GM23248 (cell line): ENCODE measurements at regions not wholly inside any gene's neighbourhood (a gene's known extent, or its start where the extent isn't known, plus 50 kb on each side); places are given as distances from the start of the nearest gene placed in this dataset.
A peak's percentile ranks its signal among the peaks of the same experiment; 100 is the strongest.

Experiments
- DNase-seq: peaks from one replicate; pipeline ENCODE4 v3.0.0-alpha.2; 2015
- H2AFZ ChIP-seq: fragments of 200-600 bp; sonication (generic); 2 replicates; pipeline ENCODE4 v1.6.1; 2016; ENCODE audit warnings: antibody characterized with exemption
- H3F3A ChIP-seq: fragments of 200-600 bp; sonication (generic); 2 replicates; pipeline ENCODE4 v1.6.1; 2016; ENCODE audit warnings: mild to moderate bottlenecking, antibody characterized with exemption, mixed run types; ENCODE audit not compliant: insufficient read depth
- H3K27ac ChIP-seq: fragments of 200-600 bp; sonication (generic); 2 replicates; pipeline ENCODE4 v1.5.1; 2016; ENCODE audit warnings: mild to moderate bottlenecking
- H3K27me3 ChIP-seq: fragments of 200-600 bp; sonication (generic); replicated peaks from 2 replicates; pipeline ENCODE4 v1.6.1; 2016; ENCODE audit warnings: mild to moderate bottlenecking; ENCODE audit not compliant: insufficient read depth
- H3K36me3 ChIP-seq: fragments of 200-600 bp; sonication (generic); 2 replicates; pipeline ENCODE4 v1.6.1; 2016; ENCODE audit warnings: low read depth, mild to moderate bottlenecking
- H3K4me1 ChIP-seq: fragments of 200-600 bp; sonication (generic); 2 replicates; pipeline ENCODE4 v1.6.1; 2016; ENCODE audit warnings: mild to moderate bottlenecking; ENCODE audit not compliant: insufficient read depth
- H3K4me2 ChIP-seq: fragments of 200-600 bp; sonication (generic); one replicate; pipeline ENCODE4 v1.6.1; 2016; ENCODE audit warnings: mild to moderate bottlenecking; ENCODE audit not compliant: unreplicated experiment
- H3K4me3 ChIP-seq: fragments of 200-600 bp; sonication (generic); 2 replicates; pipeline ENCODE4 v1.5.1; 2016; ENCODE audit warnings: mild to moderate bottlenecking
- H3K79me2 ChIP-seq: fragments of 200-600 bp; sonication (generic); 2 replicates; pipeline ENCODE4 v1.6.1; 2016; ENCODE audit warnings: mild to moderate bottlenecking; ENCODE audit not compliant: insufficient read depth
- H3K9ac ChIP-seq: fragments of 200-600 bp; sonication (generic); 2 replicates; pipeline ENCODE4 v1.6.1; 2016; ENCODE audit warnings: mild to moderate bottlenecking
- H3K9me2 ChIP-seq: fragments of 200-600 bp; sonication (generic); 2 replicates; pipeline ENCODE4 v1.6.1; 2016; ENCODE audit warnings: mixed run types, mild to moderate bottlenecking, moderate library complexity; ENCODE audit not compliant: insufficient read depth
- H3K9me3 ChIP-seq: fragments of 200-600 bp; sonication (generic); one replicate; pipeline ENCODE4 v1.6.1; 2017; ENCODE audit warnings: low read depth
- H4K20me1 ChIP-seq: fragments of 200-600 bp; sonication (generic); 2 replicates; pipeline ENCODE4 v1.6.0; 2016; ENCODE audit not compliant: insufficient read depth
- EZH2 ChIP-seq: fragments of 200-600 bp; sonication (generic); IDR thresholded peaks from 2 replicates; pipeline ENCODE4 v1.6.1; 2018; ENCODE audit warnings: antibody characterized with exemption, mild to moderate bottlenecking; ENCODE audit not compliant: insufficient read depth, poor library complexity, severe bottlenecking
- EZH2phosphoT487 ChIP-seq: fragments of 200-600 bp; sonication (generic); IDR thresholded peaks from 2 replicates; pipeline ENCODE4 v1.6.1; 2018; ENCODE audit warnings: antibody characterized with exemption, moderate library complexity, mild to moderate bottlenecking, low read depth; ENCODE audit not compliant: insufficient read depth
- WGBS, 2 experiments: methylation state at CpG; one replicate each; pipeline ENCODE4 v1.1.6; 2015 to 2017; ENCODE audit warnings: low lambda C conversion rate in 2 of 2, low coverage in 1 of 2; ENCODE audit errors: missing lambda C conversion rate in 2 of 2; 5-methylcytosine and 5-hydroxymethylcytosine counted together
- in situ Hi-C: fragments of 300-500 bp; cut with MboI; formaldehyde crosslinking; loops from 2 replicates; pipeline ENCODE4 v1.15.0; 2020

GRCh38 chr2:54394392-54394791 lies 61.7 kb upstream of the SPTBN1 start:
- no peak overlapping the region for H3K27ac ChIP-seq
- no peaks in the 10 kb centered on the region for H3F3A ChIP-seq
- DNase-seq, result no peak
- no peaks in the 10 kb centered on the region for H3K27me3 ChIP-seq
- no peak overlapping the region for H3K9ac ChIP-seq
- H3K4me2 ChIP-seq, result no peak overlapping the region
- H4K20me1 ChIP-seq, result no peaks in the 10 kb centered on the region
- no peak overlapping the region for H2AFZ ChIP-seq
- no peaks in the 10 kb centered on the region for H3K9me2 ChIP-seq
- TF ChIP-seq EZH2phosphoT487 (no peak), EZH2 (no peak)
- H3K9me3 ChIP-seq, result no peaks in the 10 kb centered on the region
- in situ Hi-C loops, result no loop called here
- no peaks in the 10 kb centered on the region for H3K4me1 ChIP-seq
- 78 to 83% methylated on average over 5 of the region's 5 CpGs for WGBS, 2 experiments
- no peaks in the 10 kb centered on the region for H3K79me2 ChIP-seq
- no peaks in the 10 kb centered on the region for H3K36me3 ChIP-seq
- no peak overlapping the region for H3K4me3 ChIP-seq

GRCh38 chr2:54396107-54396506 lies 60.0 kb upstream of the SPTBN1 start:
- in situ Hi-C loops, result no loop called here
- Histone ChIP-seq H3K9me2 (no peaks in the 10 kb centered on the region), H3K27ac (no peak overlapping the region), H2AFZ (no peak overlapping the region), H3K27me3 (no peaks in the 10 kb centered on the region), H4K20me1 (no peaks in the 10 kb centered on the region), H3K9ac (no peak overlapping the region), H3F3A (no peaks in the 10 kb centered on the region), H3K9me3 (no peaks in the 10 kb centered on the region), H3K4me2 (no peak overlapping the region), H3K4me1 (no peaks in the 10 kb centered on the region), H3K79me2 (no peaks in the 10 kb centered on the region), H3K36me3 (no peaks in the 10 kb centered on the region), H3K4me3 (no peak overlapping the region)
- 67 to 68% methylated on average over 7 of the region's 7 CpGs for WGBS, 2 experiments
- DNase-seq, result peak; percentile 65
- TF ChIP-seq EZH2phosphoT487 (no peak), EZH2 (no peak)

GRCh38 chr2:54396798-54397197 lies 59.3 kb upstream of the SPTBN1 start:
- H3K9me2 ChIP-seq, result no peaks in the 10 kb centered on the region
- H4K20me1 ChIP-seq, result no peaks in the 10 kb centered on the region
- 95 to 97% methylated on average over 6 of the region's 6 CpGs for WGBS, 2 experiments
- H3K4me2 ChIP-seq, result no peak overlapping the region
- no peaks in the 10 kb centered on the region for H3F3A ChIP-seq
- no peak overlapping the region for H3K9ac ChIP-seq
- H3K79me2 ChIP-seq, result no peaks in the 10 kb centered on the region
- H3K36me3 ChIP-seq, result no peaks in the 10 kb centered on the region
- H3K9me3 ChIP-seq, result no peaks in the 10 kb centered on the region
- no peaks in the 10 kb centered on the region for H3K27me3 ChIP-seq
- in situ Hi-C loops, result no loop called here
- no peaks in the 10 kb centered on the region for H3K4me1 ChIP-seq
- no peak overlapping the region for H3K27ac ChIP-seq
- no peak overlapping the region for H2AFZ ChIP-seq
- no peak overlapping the region for H3K4me3 ChIP-seq
- no peak for DNase-seq
- no peak for TF ChIP-seq EZH2
- no peak for TF ChIP-seq EZH2phosphoT487

- H2AFZ ChIP-seq, result no peak overlapping the region
Observed at GRCh38 chr2:54397426-54397825, 58.7 kb upstream of the SPTBN1 start.

GRCh38 chr2:54401554-54401953 lies 54.6 kb upstream of the SPTBN1 start:
- no peaks in the 10 kb centered on the region for H3K9me3 ChIP-seq
- no peak overlapping the region for H3K9ac ChIP-seq

More at GRCh38 chr2:54397426-54397825, 58.7 kb upstream of the SPTBN1 start:
- Histone ChIP-seq H3K4me3 (no peak overlapping the region), H3K79me2 (no peaks in the 10 kb centered on the region), H3K27me3 (no peaks in the 10 kb centered on the region), H3K9me2 (no peaks in the 10 kb centered on the region), H3K4me1 (no peaks in the 10 kb centered on the region; the same call in 1 of the 2 replicates), H3K36me3 (no peaks in the 10 kb centered on the region), H3F3A (no peaks in the 10 kb centered on the region), H4K20me1 (no peaks in the 10 kb centered on the region), H3K27ac (no peak overlapping the region), H3K9ac (no peak overlapping the region), H3K4me2 (no peak overlapping the region), H3K9me3 (no peaks in the 10 kb centered on the region)
- DNase-seq, result no peak
- in situ Hi-C loops, result no loop called here
- 27 to 28% methylated on average over 2 of the region's 2 CpGs for WGBS, 2 experiments
- no peak for TF ChIP-seq EZH2
- TF ChIP-seq EZH2phosphoT487, result no peak

More at GRCh38 chr2:54401554-54401953, 54.6 kb upstream of the SPTBN1 start:
- no peak overlapping the region for H3K4me3 ChIP-seq
- H3K27ac ChIP-seq, result no peak overlapping the region
- in situ Hi-C loops, result no loop called here
- H3K9me2 ChIP-seq, result no peaks in the 10 kb centered on the region
- H3F3A ChIP-seq, result no peaks in the 10 kb centered on the region; the same call in 1 of the 2 replicates
- H4K20me1 ChIP-seq, result no peaks in the 10 kb centered on the region
- H3K4me2 ChIP-seq, result no peak overlapping the region
- no peak overlapping the region for H2AFZ ChIP-seq
- no peaks in the 10 kb centered on the region for H3K27me3 ChIP-seq
- TF ChIP-seq EZH2phosphoT487 (no peak), EZH2 (no peak)
- no peak for DNase-seq
- H3K4me1 ChIP-seq, result no peaks in the 10 kb centered on the region; the same call in 1 of the 2 replicates
- no peaks in the 10 kb centered on the region for H3K79me2 ChIP-seq
- no peaks in the 10 kb centered on the region for H3K36me3 ChIP-seq
